ENCODE measurements at regions not wholly inside any gene's neighbourhood (a gene's known extent, or its start where the extent isn't known, plus 50 kb on each side); places are given as distances from the start of the nearest gene placed in this dataset.

GRCh38 chr2:8477552-8478470 is 204.0 kb upstream of the ID2 start:
- DNase-seq, result no peak

- no peak for DNase-seq
Observed at GRCh38 chr2:8478471-8478793, 203.4 kb upstream of the ID2 start.

- no peak for DNase-seq
Observed at GRCh38 chr2:8479298-8479697, 202.6 kb upstream of the ID2 start.

GRCh38 chr2:8480915-8481314 is 200.9 kb upstream of the ID2 start:
- DNase-seq, result no peak

GRCh38 chr2:8481463-8482009 is 200.3 kb upstream of the ID2 start:
- no peak for DNase-seq

GRCh38 chr2:8482432-8482831 is 199.4 kb upstream of the ID2 start:
- DNase-seq, result no peak

- no peak for DNase-seq
Observed at GRCh38 chr2:8484502-8485283, 197.2 kb upstream of the ID2 start.

- DNase-seq, result no peak
Observed at GRCh38 chr2:8485736-8486135, 196.1 kb upstream of the ID2 start.

- no peak for DNase-seq
Observed at GRCh38 chr2:8486141-8486540, 195.7 kb upstream of the ID2 start.

GRCh38 chr2:8487461-8487932 is 194.4 kb upstream of the ID2 start:
- DNase-seq, result peak; percentile 39

GRCh38 chr2:8488001-8488738 is 193.7 kb upstream of the ID2 start:
- no peak for DNase-seq

GRCh38 chr2:8489221-8489620 is 192.6 kb upstream of the ID2 start:
- DNase-seq, result no peak

- no peak for DNase-seq
Observed at GRCh38 chr2:8489751-8490150, 192.1 kb upstream of the ID2 start.

GRCh38 chr2:8490166-8490721 is 191.6 kb upstream of the ID2 start:
- DNase-seq, result no peak

GRCh38 chr2:8491296-8492027 is 190.4 kb upstream of the ID2 start:
- no peak for DNase-seq

- DNase-seq, result no peak
Observed at GRCh38 chr2:8494151-8494550, 187.7 kb upstream of the ID2 start.

- DNase-seq, result no peak
Observed at GRCh38 chr2:8494589-8494988, 187.3 kb upstream of the ID2 start.

- DNase-seq, result no peak
Observed at GRCh38 chr2:8495189-8495989, 186.5 kb upstream of the ID2 start.

GRCh38 chr2:8496079-8496478 is 185.8 kb upstream of the ID2 start:
- no peak for DNase-seq

GRCh38 chr2:8496617-8497016 is 185.2 kb upstream of the ID2 start:
- no peak for DNase-seq

- no peak for DNase-seq
Observed at GRCh38 chr2:8498994-8499393, 182.9 kb upstream of the ID2 start.

All from right hindlimb (tissue), 1 donor.